ENCODE measurements at regions not wholly inside any gene's neighbourhood (a gene's known extent, or its start where the extent isn't known, plus 50 kb on each side); places are given as distances from the start of the nearest gene placed in this dataset.
"Not testable (repeated sequence)": the region's sequence is repeated elsewhere in the genome, so short reads cannot be mapped to it uniquely, and the experiment has no call there.

DNA sequence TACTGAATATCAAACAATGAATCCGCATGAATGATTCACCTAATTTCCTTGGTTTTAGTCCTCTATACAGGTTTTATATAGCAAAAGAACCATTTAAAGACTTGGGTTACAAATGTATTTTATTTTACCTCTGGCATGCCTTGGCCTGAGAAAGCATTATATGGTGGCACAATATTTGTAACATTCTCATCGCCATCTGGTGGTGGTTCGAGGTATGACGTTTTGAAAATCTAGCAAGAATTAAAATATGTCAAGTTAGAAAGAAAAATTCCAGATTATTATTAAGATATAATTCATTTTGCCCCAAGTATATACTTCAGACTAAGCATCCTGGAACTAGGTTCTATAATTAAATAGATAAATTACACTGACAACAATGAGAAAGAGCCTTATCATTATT, 445.9 kb downstream of the ZNF33B start:
- not testable (repeated sequence) for TF ChIP-seq EZH2 (IDR thresholded peaks at IDR 0.05; ENCODE audit: insufficient read depth, poor library complexity, severe bottlenecking); EZH2phosphoT487 (IDR thresholded peaks at IDR 0.05; ENCODE audit: insufficient read depth, low read depth)

Data from GM23248 (cell line).